ENCODE measurements at regions not wholly inside any gene's neighbourhood (a gene's known extent, or its start where the extent isn't known, plus 50 kb on each side); places are given as distances from the start of the nearest gene placed in this dataset.

DNA sequence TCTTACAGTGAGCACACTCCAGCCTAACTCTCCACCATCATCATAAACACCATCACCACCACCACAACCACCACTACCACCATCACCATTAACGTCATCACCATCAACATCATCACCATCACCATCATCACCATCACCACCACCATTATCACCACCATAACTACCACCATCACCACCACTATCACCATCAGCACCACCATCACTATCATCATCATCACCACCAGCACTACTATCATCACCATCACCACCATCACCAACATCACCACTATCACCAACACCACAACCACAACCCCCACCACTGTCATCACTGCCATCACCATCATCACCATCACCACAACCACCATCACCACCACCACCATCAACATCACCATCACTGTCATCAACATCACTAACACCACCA is 279.0 kb upstream of the TCERG1L start:
- TF ChIP-seq POLR2A (IDR thresholded peaks at IDR 0.05; ENCODE audit: extremely low read depth, insufficient read length) (no peak), MYC (IDR thresholded peaks at IDR 0.05; ENCODE audit: low read depth, low read length) (no peak)
- TF ChIP-seq, protein P1, sequence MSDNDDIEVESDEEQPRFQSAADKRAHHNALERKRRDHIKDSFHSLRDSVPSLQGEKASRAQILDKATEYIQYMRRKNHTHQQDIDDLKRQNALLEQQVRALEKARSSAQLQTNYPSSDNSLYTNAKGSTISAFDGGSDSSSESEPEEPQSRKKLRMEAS (IDR thresholded peaks at IDR 0.05; ENCODE audit: low read depth, low read length) = no peak
- TF ChIP-seq, protein P2, sequence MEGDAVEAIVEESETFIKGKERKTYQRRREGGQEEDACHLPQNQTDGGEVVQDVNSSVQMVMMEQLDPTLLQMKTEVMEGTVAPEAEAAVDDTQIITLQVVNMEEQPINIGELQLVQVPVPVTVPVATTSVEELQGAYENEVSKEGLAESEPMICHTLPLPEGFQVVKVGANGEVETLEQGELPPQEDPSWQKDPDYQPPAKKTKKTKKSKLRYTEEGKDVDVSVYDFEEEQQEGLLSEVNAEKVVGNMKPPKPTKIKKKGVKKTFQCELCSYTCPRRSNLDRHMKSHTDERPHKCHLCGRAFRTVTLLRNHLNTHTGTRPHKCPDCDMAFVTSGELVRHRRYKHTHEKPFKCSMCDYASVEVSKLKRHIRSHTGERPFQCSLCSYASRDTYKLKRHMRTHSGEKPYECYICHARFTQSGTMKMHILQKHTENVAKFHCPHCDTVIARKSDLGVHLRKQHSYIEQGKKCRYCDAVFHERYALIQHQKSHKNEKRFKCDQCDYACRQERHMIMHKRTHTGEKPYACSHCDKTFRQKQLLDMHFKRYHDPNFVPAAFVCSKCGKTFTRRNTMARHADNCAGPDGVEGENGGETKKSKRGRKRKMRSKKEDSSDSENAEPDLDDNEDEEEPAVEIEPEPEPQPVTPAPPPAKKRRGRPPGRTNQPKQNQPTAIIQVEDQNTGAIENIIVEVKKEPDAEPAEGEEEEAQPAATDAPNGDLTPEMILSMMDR (IDR thresholded peaks at IDR 0.05; ENCODE audit: low read depth, low read length) = no peak
- no peak for DNase-seq (ENCODE audit: low read depth)
- H3K4me3 ChIP-seq (ENCODE audit: low read depth, low read length) = no peak overlapping the region

DNA sequence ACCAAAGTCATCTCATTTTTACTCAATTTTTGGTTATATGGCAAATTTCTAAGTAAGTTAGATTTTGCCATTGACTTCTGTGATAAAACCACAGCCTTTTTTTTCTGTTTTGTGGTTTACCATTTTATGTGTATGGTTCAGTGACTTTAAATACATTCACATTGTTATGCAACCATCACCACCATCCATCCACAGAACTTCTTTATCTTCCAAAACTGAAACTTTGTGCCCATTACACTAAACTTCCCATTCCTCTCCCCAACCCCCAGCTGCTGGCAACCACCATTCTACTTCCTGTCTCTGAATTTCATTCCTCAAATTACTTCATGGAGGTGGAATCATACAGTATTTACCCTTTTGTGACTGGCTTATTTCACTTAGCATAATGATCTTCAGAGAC is 280.4 kb upstream of the TCERG1L start:
- no peak overlapping the region for H3K4me3 ChIP-seq (ENCODE audit: low read depth, low read length)
- DNase-seq (ENCODE audit: low read depth) = peak; percentile 58
- TF ChIP-seq MYC (IDR thresholded peaks at IDR 0.05; ENCODE audit: low read depth, low read length) = no peak
- TF ChIP-seq, protein P2 (IDR thresholded peaks at IDR 0.05; ENCODE audit: low read depth, low read length) = no peak
- TF ChIP-seq, protein P1 (IDR thresholded peaks at IDR 0.05; ENCODE audit: low read depth, low read length) = no peak
- TF ChIP-seq POLR2A (IDR thresholded peaks at IDR 0.05; ENCODE audit: extremely low read depth, insufficient read length) = no peak

DNA sequence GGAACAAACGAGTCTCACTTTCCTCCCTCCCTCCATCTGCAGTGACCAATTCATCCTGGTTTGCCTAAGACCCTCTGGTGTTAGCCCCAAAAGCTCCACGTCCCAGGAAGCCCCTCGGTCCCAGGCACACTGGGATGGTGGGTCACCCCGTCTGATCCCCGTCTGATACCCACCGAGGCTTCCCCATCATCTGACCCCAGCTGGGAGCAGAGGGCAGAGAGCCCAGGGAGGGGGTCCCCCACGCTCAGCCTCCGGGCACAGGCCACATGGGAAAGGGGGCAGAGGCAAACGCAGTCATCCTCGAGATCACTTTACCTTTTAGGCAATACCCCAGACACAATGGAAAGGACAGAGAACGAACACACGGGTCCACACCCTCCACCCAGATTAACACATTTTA is 291.6 kb upstream of the PPP2R2D start:
- DNase-seq (ENCODE audit: low read depth) = no peak
- TF ChIP-seq MYC (IDR thresholded peaks at IDR 0.05; ENCODE audit: low read depth, low read length) = no peak
- TF ChIP-seq POLR2A (IDR thresholded peaks at IDR 0.05; ENCODE audit: extremely low read depth, insufficient read length) = no peak
- TF ChIP-seq, protein P2 (IDR thresholded peaks at IDR 0.05; ENCODE audit: low read depth, low read length) = no peak
- TF ChIP-seq, protein P1 (IDR thresholded peaks at IDR 0.05; ENCODE audit: low read depth, low read length) = no peak
- H3K4me3 ChIP-seq (ENCODE audit: low read depth, low read length) = no peak overlapping the region

DNA sequence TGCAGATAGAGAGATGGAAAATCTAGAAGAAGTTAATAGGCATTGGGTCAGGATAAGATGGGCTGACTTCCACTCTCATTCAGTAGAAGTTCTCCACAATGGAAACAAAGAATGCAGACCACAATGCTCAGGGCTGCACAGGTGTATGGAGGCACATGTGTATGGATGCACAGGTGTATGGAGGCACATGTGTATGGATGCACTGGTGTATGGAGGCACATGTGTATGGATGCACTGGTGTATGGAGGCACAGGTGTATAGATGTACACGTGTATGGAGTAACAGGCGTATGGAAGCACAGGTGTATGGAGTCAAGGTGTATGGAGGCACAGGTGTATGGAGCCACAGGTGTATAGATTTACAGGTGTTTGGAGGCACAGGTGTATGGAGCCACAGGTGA is 285.7 kb upstream of the PPP2R2D start:
- no peak overlapping the region for H3K4me3 ChIP-seq (ENCODE audit: low read depth, low read length)
- DNase-seq (ENCODE audit: low read depth) = no peak
- TF ChIP-seq, protein P2 (IDR thresholded peaks at IDR 0.05; ENCODE audit: low read depth, low read length) = no peak
- TF ChIP-seq, protein P1 (IDR thresholded peaks at IDR 0.05; ENCODE audit: low read depth, low read length) = no peak
- TF ChIP-seq MYC (IDR thresholded peaks at IDR 0.05; ENCODE audit: low read depth, low read length) = no peak
- no peak for TF ChIP-seq POLR2A (IDR thresholded peaks at IDR 0.05; ENCODE audit: extremely low read depth, insufficient read length)

DNA sequence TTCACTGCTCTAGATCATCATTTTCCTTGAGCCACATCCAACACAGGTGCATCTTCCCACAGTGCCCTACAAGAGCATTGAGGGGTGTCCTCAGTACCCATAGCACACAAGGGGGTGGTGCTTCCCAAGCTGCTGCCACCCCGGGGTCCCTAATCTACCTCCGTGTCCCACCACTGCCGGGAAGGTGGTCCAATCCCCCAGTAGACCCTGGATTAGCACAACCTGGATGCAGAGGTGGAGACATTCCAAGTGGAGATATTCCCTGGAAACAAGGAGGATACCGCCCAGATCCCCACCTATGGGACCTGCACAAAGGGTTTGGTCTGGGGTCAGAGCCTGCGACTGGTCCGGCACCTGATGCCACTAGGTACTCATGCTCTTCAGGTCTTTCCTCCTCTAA is 284.8 kb upstream of the PPP2R2D start:
- TF ChIP-seq, protein P1 (IDR thresholded peaks at IDR 0.05; ENCODE audit: low read depth, low read length) = no peak
- TF ChIP-seq POLR2A (IDR thresholded peaks at IDR 0.05; ENCODE audit: extremely low read depth, insufficient read length) = no peak
- H3K4me3 ChIP-seq (ENCODE audit: low read depth, low read length) = no peak overlapping the region

DNA sequence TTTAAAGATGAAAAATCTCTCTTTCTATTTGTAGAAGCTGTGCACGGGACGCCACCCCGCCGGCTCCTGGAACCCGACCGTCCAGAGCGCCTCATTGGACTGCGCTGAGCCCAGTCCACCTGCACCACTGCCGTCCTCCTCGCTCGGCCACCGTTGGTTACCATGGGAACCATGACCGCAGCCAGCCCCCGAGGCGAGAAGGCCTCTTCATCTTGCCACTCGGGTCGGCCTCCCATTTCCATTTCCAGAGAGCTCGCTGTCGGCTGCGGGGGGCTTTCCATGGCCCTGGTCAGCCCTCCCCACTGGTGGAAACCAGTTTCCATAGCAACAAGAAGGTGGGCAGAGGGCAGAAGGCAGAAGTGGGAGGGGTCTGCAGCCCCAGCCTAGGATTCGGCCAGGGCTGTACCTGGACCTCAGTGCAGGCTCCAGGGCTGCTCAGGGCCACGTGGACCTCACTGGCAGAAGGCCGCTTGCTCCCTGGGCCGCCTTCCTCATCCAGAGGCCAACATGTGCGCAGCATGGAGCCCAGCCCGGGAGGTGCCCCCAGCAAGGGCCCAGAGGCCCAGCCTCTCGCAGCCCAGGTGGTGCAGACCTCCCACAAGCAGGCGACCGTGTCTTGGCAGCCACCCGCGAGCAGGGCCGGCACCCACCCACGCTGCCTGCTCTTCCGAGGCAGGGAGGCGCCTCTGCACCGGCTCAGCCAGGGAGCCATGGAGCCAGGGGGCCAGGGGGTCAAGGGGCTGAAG is 283.5 kb upstream of the PPP2R2D start:
- TF ChIP-seq, protein P1 (IDR thresholded peaks at IDR 0.05; ENCODE audit: low read depth, low read length) = no peak
- TF ChIP-seq, protein P2 (IDR thresholded peaks at IDR 0.05; ENCODE audit: low read depth, low read length) = no peak
- TF ChIP-seq POLR2A (IDR thresholded peaks at IDR 0.05; ENCODE audit: extremely low read depth, insufficient read length) (no peak), MYC (IDR thresholded peaks at IDR 0.05; ENCODE audit: low read depth, low read length) (no peak)
- no peak for DNase-seq (ENCODE audit: low read depth)
- no peak overlapping the region for H3K4me3 ChIP-seq (ENCODE audit: low read depth, low read length)

More for the DNA sequence above, 284.8 kb upstream of the PPP2R2D start:
- no peak for DNase-seq (ENCODE audit: low read depth)

Data from NB4 (cell line).